GM12873 (cell line): ENCODE measurements at regions not wholly inside any gene's neighbourhood (a gene's known extent, or its start where the extent isn't known, plus 50 kb on each side); places are given as distances from the start of the nearest gene placed in this dataset.

ENCODE experiments used
- CTCF ChIP-seq: IDR thresholded peaks from 2 replicates; pipeline ENCODE4 v1.5.1; 2012; ENCODE audit warnings: low read depth, mild to moderate bottlenecking, moderate library complexity, low read length, control low read depth; ENCODE audit not compliant: insufficient read depth; ENCODE audit errors: missing control alignments

- no peak for TF ChIP-seq CTCF
Measured at GRCh38 chrX:102784550-102784949, 64.0 kb downstream of the GPRASP3 start.

- no peak for TF ChIP-seq CTCF
Measured at GRCh38 chrX:102787283-102787682, 66.7 kb downstream of the GPRASP3 start.

- no peak for TF ChIP-seq CTCF
Measured at GRCh38 chrX:102808336-102808735, 87.8 kb downstream of the GPRASP3 start.

GRCh38 chrX:102832661-102833060, 104.4 kb upstream of the RAB40AL start:
- TF ChIP-seq CTCF = no peak

- no peak for TF ChIP-seq CTCF
Measured at GRCh38 chrX:102833136-102833535, 103.9 kb upstream of the RAB40AL start.

- peak; percentile 52 for TF ChIP-seq CTCF
Measured at GRCh38 chrX:102835504-102836146, 101.4 kb upstream of the RAB40AL start.

GRCh38 chrX:102837847-102838246, 99.2 kb upstream of the RAB40AL start:
- TF ChIP-seq CTCF = no peak
